ENCODE measurements at regions not wholly inside any gene's neighbourhood (a gene's known extent, or its start where the extent isn't known, plus 50 kb on each side); places are given as distances from the start of the nearest gene placed in this dataset.
"Not testable (repeated sequence)": the region's sequence is repeated elsewhere in the genome, so short reads cannot be mapped to it uniquely, and the experiment has no call there.

GRCh38 chr16:73966851-73967250 lies 329.8 kb upstream of the PSMD7 start:
- TF ChIP-seq POLR2A (IDR thresholded peaks at IDR 0.05; ENCODE audit: low read length) (no peak), GATA1 (IDR thresholded peaks at IDR 0.05; ENCODE audit: low read depth, low read length) (no peak)
- DNase-seq: no peak

- no peak for DNase-seq
- no peak for TF ChIP-seq GATA1 (IDR thresholded peaks at IDR 0.05; ENCODE audit: low read depth, low read length)
- TF ChIP-seq POLR2A (IDR thresholded peaks at IDR 0.05; ENCODE audit: low read length): no peak
Measured at GRCh38 chr16:73965591-73965990, 331.0 kb upstream of the PSMD7 start.

- no peak for TF ChIP-seq POLR2A (IDR thresholded peaks at IDR 0.05; ENCODE audit: low read length)
- no peak for TF ChIP-seq GATA1 (IDR thresholded peaks at IDR 0.05; ENCODE audit: low read depth, low read length)
- peak; percentile 17 to 58 for DNase-seq
Measured at GRCh38 chr16:73956587-73957494, 339.8 kb upstream of the PSMD7 start.

GRCh38 chr16:73955702-73956101 lies 340.9 kb upstream of the PSMD7 start:
- DNase-seq: no peak
- TF ChIP-seq GATA1 (IDR thresholded peaks at IDR 0.05; ENCODE audit: low read depth, low read length): no peak
- TF ChIP-seq POLR2A (IDR thresholded peaks at IDR 0.05; ENCODE audit: low read length): no peak

- no peak for TF ChIP-seq POLR2A (IDR thresholded peaks at IDR 0.05; ENCODE audit: low read length)
- TF ChIP-seq GATA1 (IDR thresholded peaks at IDR 0.05; ENCODE audit: low read depth, low read length): no peak
- no peak for DNase-seq
Measured at GRCh38 chr16:73955255-73955654, 341.4 kb upstream of the PSMD7 start.

- no peak for DNase-seq
- TF ChIP-seq POLR2A (IDR thresholded peaks at IDR 0.05; ENCODE audit: low read length) (no peak), GATA1 (IDR thresholded peaks at IDR 0.05; ENCODE audit: low read depth, low read length) (no peak)
Measured at GRCh38 chr16:73951481-73951880, 345.1 kb upstream of the PSMD7 start.

GRCh38 chr16:73949574-73950320 lies 346.9 kb upstream of the PSMD7 start:
- no peak for TF ChIP-seq GATA1 (IDR thresholded peaks at IDR 0.05; ENCODE audit: low read depth, low read length)
- DNase-seq: no peak

- DNase-seq: no peak
- TF ChIP-seq POLR2A (IDR thresholded peaks at IDR 0.05; ENCODE audit: low read length) (no peak), GATA1 (IDR thresholded peaks at IDR 0.05; ENCODE audit: low read depth, low read length) (no peak)
Measured at GRCh38 chr16:73945631-73946030, 351.0 kb upstream of the PSMD7 start.

- not testable (repeated sequence) for DNase-seq
Measured at GRCh38 chr16:73943184-73943583, 353.4 kb upstream of the PSMD7 start.

GRCh38 chr16:73940786-73941185 lies 355.8 kb upstream of the PSMD7 start:
- DNase-seq: not testable (repeated sequence)

GRCh38 chr16:73923951-73924350 lies 372.7 kb upstream of the PSMD7 start:
- no peak for TF ChIP-seq POLR2A (IDR thresholded peaks at IDR 0.05; ENCODE audit: low read length)
- no peak for TF ChIP-seq GATA1 (IDR thresholded peaks at IDR 0.05; ENCODE audit: low read depth, low read length)
- DNase-seq: no peak

GRCh38 chr16:73921295-73921694 lies 375.3 kb upstream of the PSMD7 start:
- no peak for DNase-seq
- TF ChIP-seq POLR2A (IDR thresholded peaks at IDR 0.05; ENCODE audit: low read length) (no peak), GATA1 (IDR thresholded peaks at IDR 0.05; ENCODE audit: low read depth, low read length) (no peak)

GRCh38 chr16:73916829-73917594 lies 379.6 kb upstream of the PSMD7 start:
- no peak for DNase-seq
- no peak for TF ChIP-seq POLR2A (IDR thresholded peaks at IDR 0.05; ENCODE audit: low read length)
- TF ChIP-seq GATA1 (IDR thresholded peaks at IDR 0.05; ENCODE audit: low read depth, low read length): no peak

GRCh38 chr16:73915935-73916334 lies 380.7 kb upstream of the PSMD7 start:
- no peak for DNase-seq
- TF ChIP-seq GATA1 (IDR thresholded peaks at IDR 0.05; ENCODE audit: low read depth, low read length) (no peak), POLR2A (IDR thresholded peaks at IDR 0.05; ENCODE audit: low read length) (no peak)
